ENCODE measurements at regions not wholly inside any gene's neighbourhood (a gene's known extent, or its start where the extent isn't known, plus 50 kb on each side); places are given as distances from the start of the nearest gene placed in this dataset.
"Not testable (repeated sequence)": the region's sequence is repeated elsewhere in the genome, so short reads cannot be mapped to it uniquely, and the experiment has no call there.

DNA sequence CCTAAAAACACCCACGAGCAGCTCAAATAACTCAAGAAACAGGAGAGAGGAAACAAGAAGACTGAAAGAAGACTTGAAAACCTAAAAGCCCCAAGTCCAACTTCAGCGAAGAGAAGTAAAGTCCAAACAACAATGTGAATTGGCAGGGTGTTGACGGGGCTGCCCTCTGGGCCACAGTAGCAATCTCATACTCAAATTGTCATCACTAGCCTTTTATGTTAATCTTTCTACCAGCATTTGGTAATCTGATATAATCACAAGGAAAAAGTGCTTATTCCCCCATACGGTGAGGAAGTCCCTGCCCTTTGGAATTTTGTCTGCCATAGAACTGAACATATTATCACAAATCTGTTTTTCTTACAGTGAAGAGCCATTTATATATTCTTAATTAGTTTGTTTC lies 51.5 kb upstream of the IFNE start:
- no peak for DNase-seq (ENCODE audit: low spot score)

DNA sequence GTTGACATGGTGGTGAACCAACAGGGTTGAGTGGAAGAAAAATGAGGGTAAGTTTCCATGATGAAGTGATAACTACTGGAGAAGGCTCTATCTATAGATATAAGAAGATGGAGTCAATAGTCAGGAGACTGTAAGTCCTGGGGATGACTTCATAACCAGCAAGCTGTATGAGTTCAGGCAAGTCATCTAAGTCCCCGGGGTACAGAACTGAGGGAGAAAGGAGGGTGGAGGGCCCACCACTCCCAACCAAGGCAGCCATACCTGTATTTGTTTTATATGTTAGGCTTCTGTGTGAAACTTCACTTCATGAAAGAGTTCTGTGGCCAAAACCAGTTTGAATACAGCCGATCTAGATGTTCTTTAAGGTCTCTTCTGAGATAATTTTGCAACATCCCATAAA lies 53.3 kb upstream of the IFNE start:
- DNase-seq (ENCODE audit: low spot score), result no peak

DNA sequence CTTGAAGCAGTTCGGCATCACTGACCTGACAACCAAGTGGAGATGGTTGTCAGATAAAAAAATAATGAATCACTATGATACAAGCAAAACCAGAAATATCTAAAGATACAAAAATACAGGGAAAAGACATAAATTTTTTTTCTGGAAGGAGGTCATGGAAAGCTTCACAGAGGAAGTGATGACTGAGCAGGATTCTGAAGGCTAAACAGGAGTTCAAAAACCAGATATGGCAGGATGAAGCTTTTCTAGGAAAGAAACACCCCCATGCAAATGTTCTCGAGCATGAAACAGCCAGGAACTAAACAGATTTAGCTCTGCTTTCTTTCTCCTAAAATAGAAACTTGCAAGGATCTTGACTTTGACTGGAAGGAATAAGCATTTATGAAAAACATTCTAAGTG lies 60.7 kb upstream of the IFNE start:
- DNase-seq (ENCODE audit: low spot score), result no peak

DNA sequence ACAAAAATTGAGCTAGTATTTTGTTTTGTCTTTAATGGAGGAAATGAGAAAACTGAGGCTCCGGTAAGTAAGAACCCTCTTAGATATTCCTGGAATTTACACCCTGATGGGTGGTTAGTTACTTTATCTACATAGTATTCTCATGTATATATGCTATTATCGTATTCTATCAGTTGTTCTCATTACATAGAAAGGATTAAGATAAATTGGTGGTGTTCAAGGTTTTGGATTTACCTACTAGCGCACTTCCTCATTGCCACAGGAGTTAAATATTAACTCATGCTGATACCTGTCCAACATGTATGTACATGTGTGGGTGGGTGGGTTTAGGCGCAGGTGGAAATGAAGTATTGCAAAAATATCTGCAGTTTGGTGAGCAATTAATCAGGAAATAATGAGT lies 61.1 kb upstream of the IFNE start:
- no peak for DNase-seq (ENCODE audit: low spot score)

DNA sequence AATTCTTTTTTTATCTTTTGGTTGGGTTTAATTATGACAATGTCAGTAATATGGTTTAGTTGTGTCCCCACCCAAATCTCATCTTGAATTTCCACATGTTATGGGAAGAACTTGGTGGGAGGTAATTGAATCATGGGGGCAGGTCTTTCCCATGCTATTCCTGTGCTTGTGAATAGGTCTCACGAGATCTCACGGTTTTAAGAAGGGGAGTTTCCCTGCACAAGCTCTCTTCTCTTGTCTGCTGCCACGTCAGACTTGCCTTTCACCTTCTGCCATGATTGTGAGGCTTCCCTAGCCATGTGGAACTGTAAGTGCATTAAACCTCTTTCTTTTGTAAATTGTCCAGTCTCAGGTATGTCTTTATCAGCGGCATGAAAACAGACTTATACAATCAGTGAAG lies 61.7 kb upstream of the IFNE start:
- not testable (repeated sequence) for DNase-seq (ENCODE audit: low spot score)

DNA sequence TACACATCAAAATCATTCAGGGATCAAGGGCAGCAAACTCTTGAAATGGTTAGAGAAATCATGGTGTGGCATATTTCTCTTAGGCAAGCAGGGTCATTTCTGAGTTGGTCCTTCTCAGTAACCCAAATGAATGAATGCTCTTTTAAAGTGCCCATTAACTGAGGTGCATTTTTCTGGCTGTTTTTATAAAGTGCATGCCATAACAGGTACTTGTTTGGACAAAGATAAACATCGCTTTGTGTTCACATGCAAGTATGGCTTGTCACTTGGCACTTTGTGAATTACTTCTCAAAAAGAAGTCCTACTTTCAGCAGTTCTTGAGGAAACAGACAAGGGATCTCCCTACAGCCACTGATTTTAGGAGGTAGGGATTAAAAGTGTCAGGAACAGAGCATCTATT lies 64.8 kb upstream of the IFNE start:
- no peak for DNase-seq (ENCODE audit: low spot score)

DNA sequence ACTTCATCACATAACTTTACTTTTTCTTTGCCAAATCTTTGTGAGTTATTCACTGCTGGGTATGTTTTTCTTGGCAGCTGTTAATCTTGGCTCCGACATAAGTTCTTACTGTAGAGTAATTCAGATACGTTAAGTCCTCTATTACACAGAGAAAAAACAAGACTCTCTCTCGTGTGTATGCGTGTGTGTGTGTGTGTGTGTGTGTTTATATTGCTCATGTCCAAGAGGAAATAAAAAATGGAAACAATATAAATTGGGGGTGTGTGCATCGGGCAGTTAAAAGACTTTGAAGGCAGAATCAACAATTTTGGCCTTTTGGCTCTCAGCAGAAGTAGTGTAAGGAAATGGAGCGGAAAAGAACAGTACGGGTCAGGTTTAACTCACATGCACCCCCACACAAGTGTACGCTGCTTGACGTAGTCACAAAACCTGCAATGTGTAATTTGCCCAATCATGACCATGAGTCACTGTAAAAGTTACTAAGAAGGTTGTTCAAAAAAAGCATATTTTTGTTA lies 67.2 kb upstream of the IFNE start:
- DNase-seq (ENCODE audit: low spot score), result no peak

DNA sequence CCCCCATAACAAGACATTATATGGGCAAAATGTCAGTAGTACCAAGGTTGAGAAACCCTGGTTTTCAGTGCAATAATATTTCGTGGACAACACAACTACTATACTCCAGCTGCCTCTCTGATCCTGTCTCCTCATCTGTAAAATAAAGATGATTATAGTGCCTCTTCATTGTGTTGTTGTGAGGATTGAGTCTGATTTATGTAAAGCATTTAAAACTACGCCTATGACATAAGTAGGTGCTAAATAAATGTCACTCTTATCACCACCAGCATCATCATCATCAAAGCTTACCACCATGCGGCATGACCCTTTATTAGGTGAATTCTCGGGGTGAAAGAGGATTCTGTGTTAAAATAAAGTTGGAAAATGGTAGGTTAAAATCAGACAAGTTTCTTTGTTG lies 67.8 kb upstream of the IFNE start:
- DNase-seq (ENCODE audit: low spot score), result no peak

DNA sequence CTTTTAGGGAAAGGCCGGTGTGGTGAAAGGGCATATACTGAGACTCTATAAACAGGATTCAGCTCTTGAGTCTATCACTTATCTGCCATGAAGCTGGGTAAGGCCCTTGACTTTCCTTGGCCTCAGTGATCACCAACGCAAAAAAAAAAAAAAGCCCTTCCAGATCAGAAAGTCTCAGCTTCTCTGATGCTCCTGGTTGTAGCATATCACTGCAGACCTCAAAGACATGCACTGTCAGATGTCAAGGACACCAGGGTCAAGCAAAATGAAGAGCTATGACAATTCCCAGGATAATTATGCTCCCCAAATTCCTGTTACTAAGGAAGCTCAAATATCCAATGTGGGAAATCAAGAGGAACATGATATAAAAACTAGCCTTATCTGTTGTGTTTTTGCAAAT lies 68.3 kb upstream of the IFNE start:
- DNase-seq (ENCODE audit: low spot score), result no peak

DNA sequence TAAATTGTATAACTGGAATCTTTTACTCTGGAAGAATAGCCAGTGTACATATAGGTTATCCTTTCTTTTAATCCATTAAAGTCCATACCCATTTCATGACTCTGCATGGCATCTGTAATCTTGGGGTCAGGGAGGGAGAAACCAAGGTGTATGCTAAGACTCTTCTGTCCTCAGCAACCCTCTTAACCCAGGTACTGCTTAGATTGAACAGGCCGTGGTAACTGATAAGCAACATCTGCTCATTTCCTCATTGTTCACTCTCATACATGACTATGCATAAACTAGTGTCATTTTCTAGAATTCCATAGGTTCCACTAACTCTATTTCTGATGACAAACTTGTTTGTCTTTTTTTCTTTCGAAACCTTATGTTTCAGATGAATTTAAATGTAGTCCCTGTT lies 69.3 kb upstream of the IFNE start:
- DNase-seq (ENCODE audit: low spot score), result no peak

DNA sequence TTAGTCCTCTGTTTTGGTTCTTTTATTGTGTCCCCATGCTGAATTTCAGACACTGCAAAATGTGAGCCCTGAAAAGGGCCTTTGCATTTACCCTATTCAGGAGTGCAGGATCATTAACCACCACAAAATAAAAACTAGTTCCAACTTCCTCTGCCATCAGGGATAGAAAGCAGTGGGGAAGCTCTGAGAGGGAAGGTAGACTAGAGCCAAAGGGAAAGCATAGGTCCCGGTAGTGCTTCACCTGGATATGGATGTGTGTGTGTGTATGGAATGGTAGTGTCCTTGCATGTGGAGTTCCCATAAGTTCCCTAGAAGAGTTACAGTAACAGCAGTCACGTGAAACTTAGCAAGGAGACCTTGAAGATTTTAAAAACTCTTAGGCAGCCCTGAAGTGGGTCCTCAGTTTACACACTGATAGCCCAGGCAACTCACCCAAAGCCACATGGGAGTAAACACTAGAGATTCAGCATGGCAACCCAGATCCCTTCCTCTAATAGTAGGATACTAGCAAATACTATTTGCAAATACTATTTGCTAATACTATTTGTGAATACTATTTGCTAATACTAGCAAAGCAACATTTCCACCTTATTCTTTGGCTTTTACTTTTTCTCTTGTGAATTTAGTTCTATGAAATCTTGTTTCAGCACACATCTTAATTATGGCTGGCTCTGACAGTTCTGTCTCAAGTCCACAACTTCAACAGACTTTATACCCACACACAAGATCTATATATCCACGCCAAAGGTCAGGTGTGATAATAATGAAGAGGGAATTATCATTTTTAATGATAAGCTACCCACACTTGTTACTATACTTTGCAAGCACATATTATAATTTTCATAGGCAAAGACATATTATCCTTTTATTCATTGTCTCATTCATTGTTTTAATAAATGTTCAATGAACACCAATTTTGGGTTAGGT lies 70.4 kb upstream of the IFNE start:
- DNase-seq (ENCODE audit: low spot score), result no peak

DNA sequence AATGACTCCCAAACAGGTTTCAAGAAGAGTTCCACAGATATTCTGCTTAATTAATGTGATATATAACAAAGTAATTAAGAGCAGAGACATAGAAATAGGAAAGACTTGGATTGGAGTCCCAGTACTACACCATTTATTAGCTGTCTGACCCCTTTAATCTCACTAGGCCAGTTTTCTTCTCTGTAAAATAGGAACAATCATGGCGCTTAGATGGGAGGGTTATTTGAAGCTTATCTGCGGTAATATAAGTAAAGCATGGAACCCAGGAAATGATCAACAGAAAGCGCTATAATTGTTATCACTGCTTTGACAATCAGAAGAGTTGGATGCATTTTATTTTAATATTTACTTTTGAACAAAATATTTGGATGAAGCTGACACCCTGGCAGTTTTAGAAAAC lies 71.3 kb upstream of the IFNE start:
- DNase-seq (ENCODE audit: low spot score), result no peak

DNA sequence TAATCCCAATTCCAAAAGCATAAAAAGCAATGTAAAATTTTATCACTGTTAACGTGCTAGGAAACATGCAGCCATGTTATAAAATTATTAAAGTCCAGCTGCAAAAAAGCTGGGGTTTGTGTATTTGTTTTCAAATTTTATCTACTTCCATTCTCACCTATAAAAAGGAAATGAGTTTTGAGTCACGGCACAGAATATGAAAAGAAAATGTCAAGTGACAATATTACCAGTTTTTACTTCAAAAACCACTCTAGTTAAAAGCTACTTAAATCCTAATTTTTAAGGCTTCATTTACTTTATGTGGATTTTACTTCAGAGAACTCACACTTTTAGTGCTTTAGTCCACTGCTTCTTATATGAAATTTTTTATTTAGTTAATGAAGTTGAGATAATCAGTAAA lies 72.7 kb upstream of the IFNE start:
- no peak for DNase-seq (ENCODE audit: low spot score)

DNA sequence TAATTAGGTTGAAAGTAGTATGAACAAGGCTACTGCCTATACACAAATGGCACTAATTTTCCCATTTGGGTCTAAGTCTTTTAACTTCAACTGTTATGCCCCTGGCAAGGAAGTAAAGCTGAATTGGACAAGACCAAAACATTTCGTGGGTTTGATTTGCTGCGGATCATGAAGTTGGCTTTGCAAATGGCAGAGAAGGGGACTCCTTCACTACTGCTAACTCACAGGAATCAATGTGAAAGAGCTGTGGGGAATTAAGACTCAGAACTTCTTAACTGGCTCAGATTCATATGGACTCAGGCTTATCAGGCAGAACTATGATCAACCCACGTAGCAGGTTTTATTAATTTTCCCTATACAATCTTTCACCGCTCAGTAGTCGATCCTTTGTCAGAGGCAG lies 73.8 kb upstream of the IFNE start:
- no peak for DNase-seq (ENCODE audit: low spot score)

DNA sequence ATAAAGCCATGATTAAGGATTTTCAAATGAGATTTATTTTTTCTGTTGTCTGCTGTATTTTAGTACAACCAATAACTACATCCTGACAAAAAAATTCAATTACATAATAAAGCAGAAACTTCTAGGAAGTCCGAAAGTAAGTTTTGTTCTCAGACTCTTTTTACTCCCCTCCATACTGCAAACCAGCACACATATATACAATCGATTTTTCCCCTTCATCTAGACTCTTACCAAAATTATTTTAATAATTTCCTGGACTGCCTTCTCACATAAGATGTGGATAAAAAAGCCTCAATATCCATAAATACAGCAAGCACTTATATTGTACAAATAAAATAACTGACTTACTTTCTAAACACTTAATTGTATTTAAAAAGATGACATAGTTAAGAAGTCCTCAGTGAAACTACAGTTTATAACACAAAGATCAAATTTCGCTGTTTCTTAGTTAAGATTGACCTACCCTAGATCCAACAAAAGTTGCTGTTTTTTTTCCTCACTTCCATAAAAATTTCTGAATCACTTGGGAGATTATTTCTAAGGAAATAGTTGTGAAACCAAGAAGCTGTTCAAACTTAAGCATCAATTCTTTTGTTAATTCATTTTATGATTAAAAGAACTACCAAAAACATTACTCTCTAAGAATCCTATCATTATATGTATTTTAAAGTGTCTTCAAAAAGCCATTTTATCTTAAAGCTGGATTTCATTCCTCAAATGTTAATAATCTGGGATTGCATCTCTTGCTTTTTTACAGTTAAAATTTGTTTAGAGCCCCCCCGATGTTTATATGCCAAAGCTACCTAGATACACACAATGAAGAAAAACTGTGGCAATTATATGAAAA lies 74.7 kb upstream of the IFNE start:
- no peak for DNase-seq (ENCODE audit: low spot score)

DNA sequence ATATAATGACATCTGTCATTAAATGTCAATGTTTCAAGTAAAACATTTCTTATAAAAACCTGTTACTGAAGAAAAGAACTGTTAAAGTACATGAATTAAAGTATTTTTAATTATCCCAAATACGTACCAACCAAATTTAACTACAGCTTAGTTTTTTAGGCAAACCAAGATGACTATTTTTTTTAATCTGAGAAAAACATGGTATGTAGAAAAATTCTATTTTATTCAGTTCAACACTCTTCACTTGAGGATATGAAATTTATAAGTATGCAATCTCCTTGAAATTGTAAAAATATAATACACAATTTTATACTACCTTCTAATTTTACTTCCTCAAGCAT lies 75.3 kb upstream of the IFNE start:
- DNase-seq (ENCODE audit: low spot score), result no peak

DNA sequence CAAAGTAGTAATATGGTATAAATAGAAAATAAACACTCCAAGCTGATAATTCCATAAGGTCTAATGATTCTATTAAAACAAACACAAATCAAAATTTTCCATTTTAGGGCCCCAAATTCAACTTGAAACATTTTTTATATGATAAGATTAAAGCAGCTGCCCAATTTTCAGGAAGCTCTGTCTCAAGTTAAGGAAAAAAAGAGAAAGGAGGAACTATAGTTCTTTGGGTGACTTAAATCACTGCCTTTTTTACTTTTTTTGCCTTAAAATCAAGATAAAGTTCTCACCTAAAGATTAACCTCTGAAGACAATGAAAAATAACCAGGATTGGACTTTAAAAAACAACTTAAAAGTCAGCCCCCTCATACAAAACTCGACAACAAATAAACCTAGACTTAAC lies 76.0 kb upstream of the IFNE start:
- no peak for DNase-seq (ENCODE audit: low spot score)

DNA sequence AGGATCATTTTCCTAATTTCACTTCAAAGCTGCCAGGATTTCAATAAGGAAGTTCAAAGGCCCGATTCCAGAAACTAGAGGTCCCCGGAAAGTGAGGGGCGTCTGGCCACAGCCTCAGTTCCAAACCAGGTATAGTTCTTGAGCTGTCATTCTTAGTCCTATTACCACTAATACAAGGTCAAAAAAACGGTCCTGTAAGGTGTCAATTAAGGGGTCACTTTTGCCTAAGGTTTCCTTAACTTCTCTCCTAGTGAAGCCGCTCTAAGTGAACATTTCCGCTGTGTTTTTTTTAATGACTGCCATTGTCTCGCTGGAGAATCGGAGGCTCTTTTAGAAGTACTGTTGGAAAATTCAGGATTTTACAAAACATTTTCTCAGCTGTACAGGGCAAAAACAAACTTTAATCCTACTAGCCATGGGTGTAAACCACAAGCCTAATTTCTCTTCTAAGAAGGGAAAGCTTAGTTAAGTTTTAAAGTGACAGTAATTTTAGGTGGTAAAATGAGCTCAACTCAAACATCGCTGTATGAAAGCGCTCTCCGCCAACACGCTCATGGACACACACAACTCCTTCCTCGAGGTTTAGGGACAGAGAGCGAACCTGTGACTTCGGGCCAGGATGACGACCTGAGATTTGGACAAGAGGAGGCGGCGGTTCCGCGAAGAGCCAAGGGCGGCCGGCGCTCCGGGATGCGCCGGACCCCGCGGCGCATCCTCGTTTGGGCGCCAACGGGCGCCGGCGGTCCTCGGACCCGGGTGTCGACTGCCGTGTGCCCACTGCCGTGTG lies 76.7 kb upstream of the IFNE start:
- no peak for DNase-seq (ENCODE audit: low spot score)

DNA sequence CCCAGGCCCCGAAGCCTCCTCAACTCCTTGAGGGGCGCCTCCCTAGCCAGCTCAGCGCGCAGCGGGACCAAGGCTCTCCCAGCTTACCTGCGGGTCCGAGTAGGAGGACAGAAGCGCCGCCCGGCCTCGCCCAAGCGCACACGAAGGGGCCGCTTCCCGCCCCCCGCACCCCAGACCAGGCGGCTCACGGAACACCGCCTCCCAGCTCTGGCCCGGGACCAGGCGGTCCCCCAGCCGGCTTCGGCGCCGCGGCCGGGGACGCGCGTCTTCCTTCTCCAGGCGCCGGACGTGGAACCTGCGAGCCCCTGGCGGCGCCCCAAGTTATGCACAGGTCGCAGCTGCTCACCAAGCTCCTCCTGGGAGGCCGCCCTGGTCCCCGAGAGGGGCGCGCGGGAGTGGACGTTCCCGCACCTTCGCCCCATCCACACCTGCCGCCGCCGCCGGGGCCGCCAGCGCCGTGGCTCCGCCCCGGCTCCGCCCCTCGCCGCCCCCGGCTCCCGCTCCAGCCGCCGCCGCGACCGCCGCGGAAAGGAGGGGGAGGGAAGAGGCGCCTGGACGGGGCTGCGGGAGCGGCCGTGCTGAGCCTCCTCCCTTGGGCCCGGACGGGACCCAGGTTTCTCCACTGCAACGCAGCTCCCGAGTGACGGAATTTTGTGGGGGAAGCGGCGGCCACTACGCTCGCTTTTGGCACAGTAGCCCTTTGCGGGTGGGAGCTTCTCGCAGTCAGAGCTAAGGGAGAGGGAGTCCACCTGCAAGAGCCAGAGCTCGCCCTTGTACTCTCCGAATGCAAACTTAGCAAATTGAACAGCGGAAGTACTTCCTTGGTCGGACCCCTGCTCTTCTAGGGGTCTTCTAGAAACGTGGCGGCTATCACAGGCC lies 77.5 kb upstream of the IFNE start:
- DNase-seq (ENCODE audit: low spot score), result no peak

DNA sequence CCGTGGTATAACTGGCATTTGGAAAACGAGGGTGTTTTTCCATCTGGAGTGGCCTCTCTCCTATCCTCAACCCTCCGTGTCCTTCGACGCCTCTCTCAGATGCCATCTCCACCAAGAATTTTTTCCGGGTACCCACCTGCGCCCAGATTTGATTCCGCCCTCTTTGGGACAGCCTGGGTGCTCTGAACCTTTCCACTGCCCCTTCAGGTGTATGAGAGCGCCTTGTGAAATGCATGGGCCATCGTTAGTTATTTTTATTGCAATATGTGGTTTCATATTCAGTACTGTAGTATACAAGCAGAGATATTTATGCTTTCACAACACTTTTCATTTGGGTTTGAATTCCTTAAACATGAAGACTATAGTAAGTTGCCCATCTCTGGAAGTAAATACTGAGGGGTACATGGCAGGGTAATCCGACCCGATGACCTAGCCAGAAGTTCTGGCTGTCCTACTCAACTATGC lies 78.2 kb upstream of the IFNE start:
- no peak for DNase-seq (ENCODE audit: low spot score)

DNA sequence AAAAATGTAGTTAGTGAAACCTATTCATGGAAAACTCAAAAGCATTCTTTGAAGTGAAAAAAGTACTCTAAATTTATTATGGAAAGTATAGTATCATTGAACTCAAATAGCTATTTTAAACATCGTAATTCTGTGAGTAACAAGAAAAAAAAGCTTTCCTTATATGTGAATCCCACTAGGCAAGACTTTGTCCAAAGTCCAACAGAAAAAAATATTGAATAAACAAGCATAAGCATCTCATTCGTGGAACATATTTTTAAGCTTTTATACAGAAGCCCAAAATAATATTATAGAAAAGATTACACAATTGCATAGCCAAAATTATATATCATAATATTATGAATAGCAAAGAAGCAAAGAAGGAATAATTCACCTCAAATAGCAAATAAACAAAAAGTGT lies 79.4 kb upstream of the IFNE start:
- DNase-seq (ENCODE audit: low spot score), result no peak

Measured in globus pallidus (tissue), 1 donor.